Central memory CD4-positive, alpha-beta T cell (primary cell): ENCODE measurements at regions not wholly inside any gene's neighbourhood (a gene's known extent, or its start where the extent isn't known, plus 50 kb on each side); places are given as distances from the start of the nearest gene placed in this dataset.
"Not testable (repeated sequence)": the region's sequence is repeated elsewhere in the genome, so short reads cannot be mapped to it uniquely, and the experiment has no call there.

Experiments
- DNase-seq: peaks from one replicate; pipeline ENCODE4 v3.0.0; 2022

DNA sequence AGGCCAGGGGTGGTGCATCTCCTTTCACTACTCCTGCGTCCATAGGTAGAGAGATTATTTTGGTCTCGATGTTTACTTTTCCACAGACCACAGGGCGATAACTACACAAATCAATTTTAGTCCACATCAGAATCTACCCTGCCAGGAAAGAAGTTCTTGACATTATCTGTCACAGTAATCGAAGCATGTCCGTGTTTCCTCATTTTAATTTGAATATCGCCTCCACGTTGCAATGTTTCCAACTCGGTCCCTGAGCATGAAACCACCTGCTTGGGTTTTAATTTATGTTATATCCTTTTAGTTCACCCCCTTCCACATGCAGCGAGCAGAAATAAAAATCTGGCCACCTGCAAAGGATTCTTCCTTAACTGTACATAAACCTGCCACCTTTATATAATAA, 100.1 kb upstream of the ATXN3L start:
- no peak for DNase-seq

DNA sequence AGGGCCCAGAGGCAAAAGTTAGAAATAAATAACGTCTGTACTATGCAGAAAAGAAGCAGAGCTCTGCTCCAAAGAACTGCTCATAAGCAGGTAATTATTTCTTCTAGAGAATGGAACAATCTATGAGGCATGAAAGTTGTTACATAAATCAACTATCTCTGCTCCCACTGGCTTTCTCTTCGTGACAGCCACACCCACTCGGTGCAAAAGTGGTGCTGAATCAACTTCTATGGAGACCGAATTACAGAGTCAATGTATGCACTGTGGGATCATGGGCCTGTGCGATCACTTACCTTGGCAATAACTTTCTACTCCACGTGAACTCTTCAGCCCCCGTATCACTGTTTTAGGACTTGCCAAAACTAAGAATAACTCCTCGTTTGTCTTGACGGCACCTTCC, 99.4 kb upstream of the ATXN3L start:
- no peak for DNase-seq

DNA sequence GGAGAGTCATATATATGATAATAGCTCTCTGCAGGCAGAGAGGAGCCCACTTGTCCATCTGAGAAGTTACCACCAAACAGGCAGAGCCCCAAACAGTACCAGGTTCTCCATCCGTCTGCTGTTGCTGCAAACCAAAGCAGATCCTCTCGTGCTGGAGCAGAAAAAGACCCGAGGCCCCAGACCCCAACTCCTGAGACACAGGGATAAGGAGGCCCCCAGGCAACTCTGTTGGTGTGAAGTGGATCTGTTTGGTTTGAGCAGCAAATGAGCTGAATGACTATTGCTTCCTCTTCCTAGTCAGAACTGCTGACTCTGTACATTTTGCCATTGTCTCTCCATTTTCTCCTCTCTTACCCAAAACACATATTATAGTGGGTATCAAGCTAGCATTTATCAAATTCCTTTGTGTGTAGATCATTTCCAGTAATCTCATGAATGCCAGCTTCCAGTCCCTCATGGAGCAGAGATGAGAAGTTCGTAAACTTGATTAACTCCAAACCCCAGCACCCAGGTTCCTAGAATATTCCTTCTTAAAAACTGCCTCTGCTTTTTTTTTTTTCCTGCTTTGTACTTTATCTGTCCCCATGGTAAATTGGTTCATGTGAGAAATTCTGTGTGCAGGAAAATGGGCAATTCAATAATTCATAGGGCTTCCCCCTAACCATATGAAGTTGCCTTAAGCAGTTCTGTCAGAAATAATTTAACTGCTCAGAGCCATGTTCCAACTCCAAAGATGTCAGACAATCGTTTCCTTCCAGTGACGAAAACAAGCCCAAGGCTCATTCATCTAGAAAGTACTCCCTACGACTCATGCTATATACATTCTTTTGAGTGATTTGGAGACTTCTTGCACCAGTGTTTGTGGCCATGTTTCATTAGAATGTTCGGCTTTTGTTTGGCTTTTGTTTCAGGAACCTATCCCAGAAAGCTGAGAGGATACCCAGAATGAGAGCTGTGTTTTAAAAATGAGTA, 98.6 kb upstream of the ATXN3L start:
- no peak for DNase-seq

DNA sequence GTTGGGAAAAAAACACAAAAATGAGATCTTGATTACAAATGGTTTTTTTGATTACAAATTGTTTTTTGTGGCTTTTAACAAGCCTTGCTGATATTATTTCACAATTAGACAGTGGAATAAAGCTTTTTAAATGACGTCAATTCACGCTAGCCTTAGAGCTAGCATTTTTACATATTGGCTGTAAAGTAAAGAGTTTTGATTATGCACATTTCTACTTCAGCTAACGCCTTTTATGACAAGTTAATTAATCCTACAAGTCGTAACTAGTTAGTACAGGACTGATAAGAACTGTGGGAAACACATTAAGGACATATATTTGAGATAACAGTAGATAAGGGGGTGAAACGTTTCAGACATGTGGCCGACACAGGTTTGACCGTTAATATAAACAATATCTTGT, 95.7 kb upstream of the ATXN3L start:
- no peak for DNase-seq

GRCh38 chrX:13414006-13414647, 94.3 kb upstream of the ATXN3L start:
- DNase-seq, result no peak

GRCh38 chrX:13412208-13412600, 92.4 kb upstream of the ATXN3L start:
- DNase-seq, result no peak

DNA sequence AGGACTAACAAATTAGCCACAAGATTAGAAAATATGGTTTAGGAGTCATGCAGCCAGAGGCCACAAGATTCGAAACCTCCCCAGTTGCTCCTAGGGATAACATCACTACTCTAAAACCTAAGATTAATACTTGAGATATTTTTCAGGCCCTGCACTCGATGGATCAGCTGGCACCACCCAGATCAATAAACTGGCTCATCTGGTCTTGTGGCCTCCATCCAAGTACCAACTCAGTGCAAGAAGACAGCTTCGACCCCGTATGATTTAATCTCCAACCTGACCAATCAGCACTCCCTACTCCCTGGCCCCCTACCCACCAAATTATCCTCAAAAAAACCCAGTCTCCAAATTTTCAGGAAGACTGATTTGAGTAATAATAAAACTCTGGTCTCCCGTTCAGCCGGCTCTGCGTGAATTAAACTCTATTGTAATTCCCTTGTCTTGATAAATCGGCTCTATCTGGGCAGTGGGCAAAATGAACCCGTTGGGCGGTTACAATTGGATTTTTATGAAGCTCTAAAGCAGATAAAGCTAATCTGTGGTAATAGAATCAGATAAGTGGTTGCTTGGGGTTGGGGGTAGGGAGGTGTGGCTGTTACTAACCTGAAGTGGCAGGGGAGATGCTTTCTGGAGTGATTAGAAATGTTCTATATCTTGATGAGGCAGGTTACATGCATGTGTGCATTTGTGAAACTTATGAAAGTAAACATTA, 91.8 kb upstream of the ATXN3L start:
- DNase-seq, result no peak

GRCh38 chrX:13408599-13408998, 88.7 kb upstream of the ATXN3L start:
- DNase-seq, result not testable (repeated sequence)

GRCh38 chrX:13404777-13405176, 84.9 kb upstream of the ATXN3L start:
- not testable (repeated sequence) for DNase-seq

- DNase-seq, result no peak
Measured at GRCh38 chrX:13404364-13404763, 84.5 kb upstream of the ATXN3L start.

- DNase-seq, result no peak
Measured at GRCh38 chrX:13401724-13402123, 81.9 kb upstream of the ATXN3L start.

- no peak for DNase-seq
Measured at GRCh38 chrX:13398839-13399238, 79.0 kb upstream of the ATXN3L start.

DNA sequence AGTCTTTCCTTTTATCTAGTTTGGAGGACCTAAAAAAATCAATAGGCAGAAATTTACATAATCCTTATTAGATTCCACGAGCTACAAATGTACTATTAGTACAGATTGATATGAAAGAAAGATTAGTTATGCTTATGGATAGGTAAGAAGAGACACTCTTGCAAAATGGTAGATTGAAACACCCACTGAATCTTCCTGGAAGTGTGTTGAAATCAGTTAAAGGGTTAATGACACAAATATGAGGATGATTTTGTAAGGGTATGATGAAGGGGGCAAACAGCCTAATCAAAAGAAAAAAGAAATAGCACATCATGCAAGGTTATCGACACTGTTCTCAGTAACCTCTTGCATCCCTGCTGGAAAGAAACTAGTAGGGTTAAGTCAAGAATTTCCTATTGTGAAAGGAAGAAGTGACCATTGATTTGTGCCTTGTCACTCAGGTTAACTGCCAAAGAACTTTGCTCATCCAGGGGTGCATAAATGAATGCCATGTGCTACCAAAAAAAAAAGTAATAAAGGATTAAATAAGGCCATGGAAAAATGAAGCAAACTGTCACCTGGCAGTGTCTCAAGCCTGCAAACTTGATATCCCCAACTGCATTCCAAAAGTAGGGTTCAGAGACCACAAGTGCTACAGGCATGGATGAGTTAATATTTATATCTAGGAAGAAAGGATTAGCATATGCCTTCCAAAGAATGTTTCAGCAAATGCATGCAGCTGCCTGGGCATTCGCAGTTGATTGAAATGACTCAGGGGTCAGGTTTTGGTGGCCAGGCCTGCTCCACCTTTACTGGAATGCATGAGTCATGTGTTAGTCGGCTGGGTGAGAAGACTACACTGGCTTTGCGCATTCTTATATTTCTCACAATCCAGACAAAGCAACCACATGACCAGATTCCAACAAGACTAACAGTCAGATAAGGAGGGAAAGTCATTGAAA, 78.3 kb upstream of the ATXN3L start:
- no peak for DNase-seq

GRCh38 chrX:13396924-13397323, 77.1 kb upstream of the ATXN3L start:
- no peak for DNase-seq

DNA sequence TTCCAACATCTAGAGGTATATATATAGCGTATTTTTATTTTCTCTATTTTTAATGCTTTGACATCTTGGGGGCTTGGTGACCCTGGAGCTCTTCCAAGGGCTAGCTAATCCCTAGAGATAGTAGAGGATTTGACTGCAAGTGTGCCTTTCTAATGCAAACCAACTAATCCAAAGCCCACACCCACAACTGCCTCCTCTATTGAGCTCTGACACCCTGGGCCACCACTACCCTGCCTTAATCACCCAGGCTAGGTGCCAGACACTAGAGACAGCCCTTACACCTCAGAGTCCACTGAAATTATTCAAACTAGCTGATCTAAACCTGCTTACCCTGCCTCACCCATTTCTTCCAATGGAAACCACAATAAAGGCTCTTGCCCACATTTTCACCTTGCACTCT, 69.6 kb upstream of the ATXN3L start:
- no peak for DNase-seq

- DNase-seq, result no peak
Measured at GRCh38 chrX:13387666-13388494, 68.0 kb upstream of the ATXN3L start.

GRCh38 chrX:13386636-13387035, 66.8 kb upstream of the ATXN3L start:
- DNase-seq, result no peak

GRCh38 chrX:13386092-13386491, 66.2 kb upstream of the ATXN3L start:
- no peak for DNase-seq

DNA sequence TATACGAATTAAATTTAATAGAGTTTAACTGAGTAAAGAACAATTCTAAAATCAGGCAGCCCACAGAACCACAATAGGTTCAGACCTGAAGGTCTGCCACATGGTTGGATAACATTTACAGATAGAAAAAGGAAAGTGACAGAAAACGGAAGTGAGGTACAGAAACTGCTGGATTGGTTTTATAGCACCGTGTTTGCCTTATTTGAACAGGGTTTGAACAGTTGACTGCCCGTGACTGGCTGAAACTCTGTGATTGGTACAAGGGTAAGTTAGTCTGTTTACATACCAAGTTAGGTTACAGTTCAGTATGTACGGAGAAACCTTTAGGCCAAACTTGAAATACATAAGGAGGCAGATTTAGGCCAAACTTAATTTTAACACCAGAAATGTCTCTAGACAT, 64.1 kb upstream of the ATXN3L start:
- DNase-seq, result no peak

DNA sequence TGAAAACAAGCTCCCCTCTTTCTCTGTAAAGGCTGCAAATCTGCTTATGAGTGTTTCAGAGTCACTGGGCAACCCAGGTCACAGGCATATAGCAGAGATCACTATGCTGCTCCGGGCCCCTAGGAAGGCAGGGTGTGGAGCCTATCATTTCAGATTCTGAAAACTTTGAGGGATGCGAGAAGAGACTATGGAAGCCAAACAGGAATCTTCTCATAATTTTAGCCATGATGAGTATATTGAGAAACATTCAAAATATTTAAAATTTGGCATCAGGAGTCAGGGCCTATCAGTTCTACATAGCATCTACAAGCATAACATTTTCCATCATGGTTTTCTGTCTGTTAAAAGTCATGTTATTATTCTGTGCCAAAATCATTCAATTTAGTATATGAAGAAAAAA, 61.7 kb upstream of the ATXN3L start:
- DNase-seq, result no peak

- no peak for DNase-seq
Measured at GRCh38 chrX:13380211-13380610, 60.4 kb upstream of the ATXN3L start.
